K562 (cell line): ENCODE measurements at regions not wholly inside any gene's neighbourhood (a gene's known extent, or its start where the extent isn't known, plus 50 kb on each side); places are given as distances from the start of the nearest gene placed in this dataset.

Source experiments
- ATF2 ChIP-seq: sonication (generic); formaldehyde crosslinking; IDR thresholded peaks from 2 replicates; pipeline ENCODE4 v1.8.1; 2022; ENCODE audit warnings: missing genetic modification reagents
- GTF2F1 ChIP-seq: IDR thresholded peaks from 2 replicates; pipeline ENCODE4 v1.6.1; 2011; ENCODE audit warnings: low read depth, low read length, improper control_type of control experiment
- ZC3H11A ChIP-seq: IDR thresholded peaks from 2 replicates; pipeline ENCODE4 v1.6.1; 2012; ENCODE audit warnings: low read depth, low read length, improper control_type of control experiment
- ZNF318 ChIP-seq, 2 experiments: fragments of 450-650 bp; IDR thresholded peaks; 2 replicates each; pipeline ENCODE4 v1.6.1; 2016; ENCODE audit warnings: mild to moderate bottlenecking in 2 of 2, borderline replicate concordance in 1 of 2, low read depth in 1 of 2, moderate library complexity in 1 of 2
- ZNF668 ChIP-seq: fragments of 250-450 bp; sonication (Bioruptor Pico); IDR thresholded peaks from 2 replicates; pipeline ENCODE4 v1.8.0; 2022; ENCODE audit warnings: mild to moderate bottlenecking, inconsistent platforms
- ZNF780A ChIP-seq: fragments of 250-450 bp; sonication (Bioruptor Pico); IDR thresholded peaks from 2 replicates; pipeline ENCODE4 v1.5.0; 2021; ENCODE audit warnings: mild to moderate bottlenecking

- TF ChIP-seq ZNF318 (IDR thresholded peaks at IDR 0.05; ENCODE audit: borderline replicate concordance in 1 of 2, low read depth in 1 of 2) (no peak), ZC3H11A (no peak), ZNF668 (CRISPR knock-in tag) (no peak), GTF2F1 (no peak), ATF2 (CRISPR knock-in tag) (no peak), ZNF780A (no peak)
Observed at GRCh38 chr19:29884044-29884443, 58.0 kb upstream of the URI1 start.
